Stomach (tissue), 8 donors: ENCODE measurements at regions not wholly inside any gene's neighbourhood (a gene's known extent, or its start where the extent isn't known, plus 50 kb on each side); places are given as distances from the start of the nearest gene placed in this dataset.

Experiments used
- DNase-seq, 2 donors: peaks; one replicate each; pipeline versions ENCODE4 v3.0.0 to v3.0.0-alpha.2; 2013 to 2019
- H3K27ac ChIP-seq, 5 donors: fragments of 200-600 bp in 4 of 5; sonication (generic) in 4 of 5; one replicate each; pipeline ENCODE4 v1.5.1; 2013 to 2019; ENCODE audit warnings: mild to moderate bottlenecking in 1 of 5, moderate library complexity in 1 of 5
- H3K27me3 ChIP-seq, 3 donors: fragments of 200-600 bp; sonication (generic); one replicate each; pipeline ENCODE4 v1.5.1; 2017 to 2019; ENCODE audit warnings: mixed run types in 1 of 3
- H3K36me3 ChIP-seq, 4 donors: fragments of 200-600 bp; sonication (generic); 1 replicate in 3 of 4; 2 replicates in 1 of 4; pipeline ENCODE4 v1.5.1; 2016 to 2019
- H3K4me1 ChIP-seq, 4 donors: fragments of 200-600 bp; sonication (generic); one replicate each; pipeline ENCODE4 v1.5.1; 2016 to 2019
- H3K4me3 ChIP-seq, 4 donors: fragments of 200-600 bp; sonication (generic) in 3 of 4; one replicate each; pipeline ENCODE4 v1.5.1; 2016 to 2019; ENCODE audit warnings: mild to moderate bottlenecking in 1 of 4
- H3K9me3 ChIP-seq, 4 donors: fragments of 200-600 bp; sonication (generic); one replicate each; pipeline ENCODE4 v1.5.1; 2016 to 2019
- CTCF ChIP-seq, 7 experiments: fragments of 450-650 bp in 4 of 7; fragments of 200-600 bp in 3 of 7; sonication (generic) in 3 of 7; IDR thresholded peaks; one replicate each; pipeline ENCODE4 v1.5.1; 2016 to 2019; ENCODE audit warnings: antibody characterized with exemption in 7 of 7, control low read depth in 2 of 7, mild to moderate bottlenecking in 1 of 7
- EP300 ChIP-seq: sonication (generic); formaldehyde crosslinking; IDR thresholded peaks from one replicate; pipeline ENCODE4 v1.6.1; 2017; ENCODE audit warnings: antibody characterized with exemption
- POLR2A ChIP-seq, 4 donors: fragments of 450-650 bp; IDR thresholded peaks; one replicate each; pipeline ENCODE4 v1.6.1; 2016; ENCODE audit warnings: antibody characterized with exemption in 4 of 4, control low read depth in 2 of 4, mild to moderate bottlenecking in 1 of 4, moderate library complexity in 1 of 4
- POLR2AphosphoS5 ChIP-seq, 3 donors: sonication (generic); formaldehyde crosslinking; IDR thresholded peaks; one replicate each; pipeline ENCODE4 v1.6.1; 2016; ENCODE audit warnings: antibody characterized with exemption in 3 of 3
- WGBS, 5 donors: extraction: QIAGEN DNeasy Blood & Tissue Kit in 3 of 5; methylation state at CpG; one replicate each; pipeline versions ENCODE4 v1.1.5 to v1.1.7; 2013 to 2018; 5-methylcytosine and 5-hydroxymethylcytosine counted together
- intact Hi-C: fragments of 100-400 bp; cut with DNase I; formaldehyde crosslinking; loops from one replicate; pipeline ENCODE4 v1.15.1; 2023; ENCODE audit warnings: low total_unique reads
- donor health status: healthy with polysubstance abuse.
- donor health status: Bipolar disorder and iron deficiency.
- donor health status: healthy.

GRCh38 chr12:115319446-115320040, 635.6 kb upstream of the TBX3 start:
- Histone ChIP-seq H3K4me3 (no peak overlapping the region), H3K9me3 (no peaks in the 10 kb centered on the region), H3K4me1 (peaks cover 0 to 1% (median 0%) of the 10 kb centered on the region in 4 donors), H3K36me3 (no peaks in the 10 kb centered on the region), H3K27me3 (no peaks in the 10 kb centered on the region), H3K27ac (no peak overlapping the region)
- WGBS, 5 donors: 72 to 87% (median 82%) methylated on average over 8 of the region's 8 CpGs
- no peak for DNase-seq
- TF ChIP-seq CTCF (IDR thresholded peaks at IDR 0.05) (no peak), POLR2A (IDR thresholded peaks at IDR 0.05) (no peak), EP300 (no peak), POLR2AphosphoS5 (IDR thresholded peaks at IDR 0.05) (no peak)
- intact Hi-C loops: no loop called here

- H3K27ac ChIP-seq: no peak overlapping the region
- H3K4me3 ChIP-seq: no peak overlapping the region
- intact Hi-C loops: no loop called here
- no peaks in the 10 kb centered on the region for H3K36me3 ChIP-seq
- H3K27me3 ChIP-seq: no peaks in the 10 kb centered on the region
- no peak for TF ChIP-seq POLR2AphosphoS5 (IDR thresholded peaks at IDR 0.05)
- TF ChIP-seq EP300: no peak
- no peak for TF ChIP-seq POLR2A (IDR thresholded peaks at IDR 0.05)
- TF ChIP-seq CTCF (IDR thresholded peaks at IDR 0.05): no peak
- no peaks in the 10 kb centered on the region for H3K9me3 ChIP-seq
- WGBS, 5 donors: 32 to 50% (median 38%) methylated on average over 2 of the region's 2 CpGs
- no peaks in the 10 kb centered on the region for H3K4me1 ChIP-seq
- DNase-seq: no peak
Observed at GRCh38 chr12:115313929-115314328, 630.0 kb upstream of the TBX3 start.

GRCh38 chr12:115312901-115313300, 628.9 kb upstream of the TBX3 start:
- Histone ChIP-seq H3K27ac (no peak overlapping the region), H3K9me3 (no peaks in the 10 kb centered on the region), H3K4me3 (no peak overlapping the region), H3K27me3 (no peaks in the 10 kb centered on the region), H3K36me3 (no peaks in the 10 kb centered on the region), H3K4me1 (no peaks in the 10 kb centered on the region)
- TF ChIP-seq POLR2AphosphoS5 (IDR thresholded peaks at IDR 0.05) (no peak), CTCF (IDR thresholded peaks at IDR 0.05) (no peak), POLR2A (IDR thresholded peaks at IDR 0.05) (no peak), EP300 (no peak)
- intact Hi-C loops: no loop called here
- WGBS, 5 donors: 67 to 72% (median 69%) methylated on average over 3 of the region's 3 CpGs
- no peak for DNase-seq

- TF ChIP-seq EP300: no peak
- no peak for DNase-seq
- intact Hi-C loops: no loop called here
- H3K4me1 ChIP-seq: no peaks in the 10 kb centered on the region
- no peaks in the 10 kb centered on the region for H3K9me3 ChIP-seq
- H3K27ac ChIP-seq: no peak overlapping the region
- 87 to 92% (median 89%) methylated on average over 4 of the region's 4 CpGs for WGBS, 5 donors
- H3K4me3 ChIP-seq: no peak overlapping the region
- H3K36me3 ChIP-seq: no peaks in the 10 kb centered on the region
- no peaks in the 10 kb centered on the region for H3K27me3 ChIP-seq
Observed at GRCh38 chr12:115311875-115312274, 627.9 kb upstream of the TBX3 start.

GRCh38 chr12:115308918-115309317, 624.9 kb upstream of the TBX3 start:
- Histone ChIP-seq H3K4me1 (no peaks in the 10 kb centered on the region), H3K36me3 (no peaks in the 10 kb centered on the region), H3K27ac (no peak overlapping the region), H3K4me3 (no peak overlapping the region), H3K27me3 (no peaks in the 10 kb centered on the region), H3K9me3 (no peaks in the 10 kb centered on the region)
- TF ChIP-seq CTCF (IDR thresholded peaks at IDR 0.05) (no peak), POLR2A (IDR thresholded peaks at IDR 0.05) (no peak), EP300 (no peak), POLR2AphosphoS5 (IDR thresholded peaks at IDR 0.05) (no peak)
- DNase-seq: no peak
- intact Hi-C loops: no loop called here
- WGBS, 5 donors: 64 to 100% (median 97%) methylated on average over 1 of the region's 1 CpG
